ENCODE measurements at regions not wholly inside any gene's neighbourhood (a gene's known extent, or its start where the extent isn't known, plus 50 kb on each side); places are given as distances from the start of the nearest gene placed in this dataset.

DNA sequence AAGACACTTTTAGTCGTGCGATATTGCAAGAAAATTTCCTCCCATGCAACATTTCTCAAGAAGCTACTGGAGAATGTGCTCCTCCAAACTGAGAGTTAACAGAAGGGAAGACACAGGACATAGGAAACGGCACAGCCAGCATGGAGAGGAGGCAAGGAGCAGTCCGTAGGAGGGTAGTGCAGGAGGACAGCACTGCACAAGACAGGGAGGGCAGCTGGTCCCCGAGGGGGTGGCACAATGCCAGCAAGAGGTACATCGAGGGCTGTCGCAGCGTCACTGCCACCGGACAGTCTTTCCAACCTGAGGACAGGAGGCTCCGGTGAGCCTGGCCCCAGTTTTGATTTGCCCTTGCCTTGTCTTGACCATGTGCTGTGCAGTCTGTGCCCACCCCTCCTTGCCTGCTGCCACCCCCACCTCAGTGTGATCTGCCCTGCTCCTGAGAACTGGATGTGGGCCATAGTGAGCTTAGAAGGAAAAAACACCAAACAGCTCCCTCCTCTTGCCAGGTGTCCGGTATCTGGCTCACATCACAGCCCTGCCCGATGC, 81.6 kb upstream of the LAPTM4A start:
- ChIA-PET CTCF (ENCODE audit: low intra/inter-chr PET ratio) (no interaction called here), POLR2A (no interaction called here)
- no peak for TF ChIP-seq E2F3 (CRISPR knock-in tag; IDR thresholded peaks at IDR 0.05)
- TF ChIP-seq RB1 (IDR thresholded peaks at IDR 0.05; ENCODE audit: low read depth) = no peak
- no peak for TF ChIP-seq FOXP1 (CRISPR knock-in tag; IDR thresholded peaks at IDR 0.05)
- TF ChIP-seq ZNF175 (CRISPR knock-in tag; IDR thresholded peaks at IDR 0.05; ENCODE audit: low read depth) = no peak
- no peak for TF ChIP-seq ZBTB33 (CRISPR knock-in tag; IDR thresholded peaks at IDR 0.05)
- no peak for TF ChIP-seq STAT5A (IDR thresholded peaks at IDR 0.05; ENCODE audit: borderline replicate concordance, low read length)
- no peak for TF ChIP-seq HOMEZ (CRISPR knock-in tag; IDR thresholded peaks at IDR 0.05)
- no peak for TF ChIP-seq ZKSCAN8 (CRISPR knock-in tag; IDR thresholded peaks at IDR 0.05)
- TF ChIP-seq YY1 (IDR thresholded peaks at IDR 0.05; ENCODE audit: borderline replicate concordance in 1 of 3, control insufficient read depth in 1 of 3, extremely low read depth in 1 of 3, insufficient read depth in 3 of 3, insufficient read length in 1 of 3, insufficient replicate concordance in 2 of 3, low read depth in 1 of 3, low read length in 2 of 3) = no peak
- no peak for TF ChIP-seq ETS1 (conservative IDR thresholded peaks at IDR 0.05; ENCODE audit: control insufficient read depth, low read depth, low read length)
- no peak for TF ChIP-seq ZFP1 (CRISPR knock-in tag; IDR thresholded peaks at IDR 0.05)
- Histone ChIP-seq H3K9me3 (replicated peaks; ENCODE audit: control insufficient read depth, insufficient read depth, low read depth, low read length) (no peaks in the 10 kb centered on the region), H3K4me1 (replicated peaks in 1 of 2; ENCODE audit: control insufficient read depth in 2 of 2, insufficient read depth in 2 of 2, low read length in 2 of 2) (peaks cover 0 to 11% of the 10 kb centered on the region in 2 experiments; a peak in 3 of 5 replicates), H3K79me2 (ENCODE audit: control insufficient read depth, insufficient read depth, low read length) (no peaks in the 10 kb centered on the region), H3K4me2 (ENCODE audit: insufficient read depth, low read length) (no peak overlapping the region), H3K4me3 (no peak overlapping the region), H3K9ac (ENCODE audit: insufficient read depth in 1 of 2, low read depth in 2 of 2, low read length in 2 of 2) (no peak overlapping the region; a peak in 1 of 4 replicates), H2AFZ (ENCODE audit: low read depth, low read length) (no peak overlapping the region), H3K27ac (ENCODE audit: extremely low read depth, low read depth, low read length) (no peak overlapping the region), H3K27me3 (ENCODE audit: control insufficient read depth in 2 of 2, insufficient read depth in 2 of 2, low read length in 2 of 2) (peaks cover 4 to 43% of the 10 kb centered on the region in 2 experiments; a peak in 3 of 5 replicates), H4K20me1 (replicated peaks; ENCODE audit: control insufficient read depth, insufficient read depth, low read length) (no peaks in the 10 kb centered on the region), H3K36me3 (ENCODE audit: control insufficient read depth, insufficient read depth, low read length) (no peaks in the 10 kb centered on the region), H3K9me1 (ENCODE audit: control insufficient read depth, insufficient read depth, low read length) (peaks cover 3% of the 10 kb centered on the region)
- no TSS peak for BruUV-seq (replicated peaks)
- ATAC-seq = no peak
- in situ Hi-C loops (cut with MboI) (loop anchor here (10.0 kb wide), 1 partner anchor 92 kb away; the partner anchor contains the start of gene SDC1), intact Hi-C loops (cut with micrococcal nuclease) (no loop called here)
- no peak for DNase-seq (ENCODE audit: extremely low read depth in 1 of 4, low spot score in 3 of 4)
- WGBS (ENCODE audit: insufficient coverage, low coverage, missing lambda C conversion rate) = 12% methylated on average over 12 of the region's 12 CpGs
- FAIRE-seq = no peak

Measured in K562 (cell line).